ENCODE measurements at regions not wholly inside any gene's neighbourhood (a gene's known extent, or its start where the extent isn't known, plus 50 kb on each side); places are given as distances from the start of the nearest gene placed in this dataset.

GRCh38 chr4:35189988-35190613 lies 1054.2 kb downstream of the ARAP2 start:
- DNase-seq, result no peak
- H3K9ac ChIP-seq (ENCODE audit: extremely low read depth, insufficient read length, low read length), result no peak overlapping the region
- H2BK15ac ChIP-seq (ENCODE audit: low read depth, low read length), result no peak overlapping the region
- no peaks in the 10 kb centered on the region for H3K36me3 Mint-ChIP-seq (ENCODE audit: insufficient read depth in 1 of 3, low read depth in 3 of 3)
- no peaks in the 10 kb centered on the region; a peak in 1 of 5 replicates for H3K9me3 Mint-ChIP-seq
- H2BK20ac ChIP-seq (ENCODE audit: low read depth, low read length, poor library complexity, severe bottlenecking), result no peak overlapping the region
- no peaks in the 10 kb centered on the region for H3K79me2 ChIP-seq (ENCODE audit: insufficient read depth, low read length)
- H4K91ac ChIP-seq (ENCODE audit: insufficient read length, low read depth, low read length), result no peak overlapping the region
- H3K23me2 ChIP-seq (ENCODE audit: insufficient read length, low read depth, low read length, poor library complexity, severe bottlenecking), result no peaks in the 10 kb centered on the region
- no peak overlapping the region for H4K8ac ChIP-seq (replicated peaks; ENCODE audit: insufficient read length, low read depth, low read length)
- no CpG with 5 or more reads among the region's 3 CpGs for WGBS (ENCODE audit: extremely low coverage, insufficient read length, low lambda C conversion rate)
- H3K4me3 Mint-ChIP-seq, result no peak overlapping the region
- H2BK120ac ChIP-seq (ENCODE audit: low read depth, low read length, poor library complexity, severe bottlenecking), result no peak overlapping the region
- no peaks in the 10 kb centered on the region; the same call in 1 of the 2 replicates for H3K27me3 Mint-ChIP-seq (ENCODE audit: low read depth)
- no peak overlapping the region for H3K4me2 ChIP-seq (ENCODE audit: insufficient read depth, insufficient read length, low read length)
- H4K20me1 ChIP-seq (ENCODE audit: control insufficient read depth, insufficient read depth, insufficient read length), result no peaks in the 10 kb centered on the region
- no peak overlapping the region for H3K23ac ChIP-seq (ENCODE audit: insufficient read length, low read depth, low read length)
- peaks cover 6 to 11% of the 10 kb centered on the region in 2 experiments for H3K4me1 Mint-ChIP-seq
- H3T11ph ChIP-seq (ENCODE audit: low read length), result no peak overlapping the region
- H4K5ac ChIP-seq (ENCODE audit: insufficient read length, low read depth, low read length), result no peak overlapping the region
- no peaks in the 10 kb centered on the region for H3K4me1 ChIP-seq (ENCODE audit: insufficient read depth, low read length)
- H3K79me1 ChIP-seq (ENCODE audit: insufficient read depth, low read depth, low read length, poor library complexity, severe bottlenecking), result no peaks in the 10 kb centered on the region
- H3K18ac ChIP-seq (ENCODE audit: insufficient read length, low read depth, low read length), result no peak overlapping the region
- no peak overlapping the region for H3K14ac ChIP-seq (ENCODE audit: insufficient read depth, low read length)
- no peaks in the 10 kb centered on the region for H3K27me3 ChIP-seq (ENCODE audit: insufficient read depth, low read length)
- H3K4ac ChIP-seq (ENCODE audit: low read depth, low read length), result no peak overlapping the region
- no peak overlapping the region for H3K56ac ChIP-seq (ENCODE audit: insufficient read length, low read depth, low read length)
- no peak overlapping the region for H3K27ac ChIP-seq (ENCODE audit: insufficient read length, low read depth, low read length)
- H2AFZ ChIP-seq (ENCODE audit: low read length), result no peak overlapping the region
- no peak overlapping the region for H2AK5ac ChIP-seq (ENCODE audit: insufficient read length, low read length)
- no peak overlapping the region for H2BK5ac ChIP-seq (ENCODE audit: insufficient read length, low read length)
- no peak for TF ChIP-seq CTCF (conservative IDR thresholded peaks at IDR 0.05)
- no peaks in the 10 kb centered on the region for H3K9me3 ChIP-seq (ENCODE audit: control insufficient read depth, low read depth, low read length)
- H2BK12ac ChIP-seq (ENCODE audit: insufficient read length, low read depth, low read length), result no peak overlapping the region
- H3K27ac Mint-ChIP-seq, result no peak overlapping the region

Data from H9 (cell line).